ENCODE measurements at regions not wholly inside any gene's neighbourhood (a gene's known extent, or its start where the extent isn't known, plus 50 kb on each side); places are given as distances from the start of the nearest gene placed in this dataset.

GRCh38 chr20:7820897-7821296 lies 119.4 kb downstream of the HAO1 start:
- no peak for DNase-seq

DNA sequence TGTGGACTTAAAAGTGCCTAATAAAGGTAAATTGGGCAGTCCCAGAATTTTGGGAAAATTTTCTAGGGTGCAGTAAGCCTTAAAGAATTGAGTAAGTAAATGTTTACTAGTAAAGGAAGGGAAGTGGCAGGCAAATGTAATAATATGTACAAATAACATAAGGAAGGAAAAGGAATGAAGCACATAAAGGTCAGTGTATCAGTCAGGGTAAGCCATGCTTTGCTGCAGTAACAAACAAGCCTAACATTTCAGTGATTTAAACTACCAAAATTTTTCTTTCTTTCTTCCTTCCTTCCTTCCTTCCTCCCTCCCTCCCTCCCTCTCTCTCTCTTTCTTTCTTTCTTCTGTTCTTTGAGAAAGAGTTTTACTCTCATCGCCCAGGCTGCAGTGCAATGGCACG lies 117.5 kb downstream of the HAO1 start:
- DNase-seq, result no peak

GRCh38 chr20:7828437-7828836 lies 111.8 kb downstream of the HAO1 start:
- DNase-seq, result no peak

- DNase-seq, result no peak
Observed at GRCh38 chr20:7829031-7829430, 111.2 kb downstream of the HAO1 start.

DNA sequence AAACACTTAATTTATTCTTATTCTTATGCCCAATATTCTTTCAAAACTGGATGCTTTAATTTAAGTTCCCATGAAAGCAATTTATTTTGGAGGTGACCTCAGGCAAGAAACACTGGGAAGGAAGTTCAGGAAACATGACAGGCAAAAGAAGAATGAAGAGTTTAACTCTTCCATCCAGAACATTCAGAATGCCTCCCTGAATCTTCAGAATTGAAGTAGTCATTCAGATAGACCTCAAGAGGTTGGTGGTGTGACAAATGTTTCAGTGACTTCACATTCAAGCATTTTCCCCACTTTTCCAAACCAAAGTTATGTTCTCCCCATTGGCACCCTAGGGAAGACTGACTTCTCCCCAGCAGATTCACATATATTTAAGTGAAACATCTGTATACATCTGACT lies 110.5 kb downstream of the HAO1 start:
- DNase-seq, result no peak
